Right renal cortex interstitium (tissue), 3 donors: ENCODE measurements at regions not wholly inside any gene's neighbourhood (a gene's known extent, or its start where the extent isn't known, plus 50 kb on each side); places are given as distances from the start of the nearest gene placed in this dataset.
"Not testable (repeated sequence)": the region's sequence is repeated elsewhere in the genome, so short reads cannot be mapped to it uniquely, and the experiment has no call there.

ENCODE experiments used
- DNase-seq, 3 donors: peaks; one replicate each; pipeline ENCODE4 v3.0.0-alpha.2; 2013; ENCODE audit warnings: low read depth in 3 of 3, low spot score in 2 of 3

DNA sequence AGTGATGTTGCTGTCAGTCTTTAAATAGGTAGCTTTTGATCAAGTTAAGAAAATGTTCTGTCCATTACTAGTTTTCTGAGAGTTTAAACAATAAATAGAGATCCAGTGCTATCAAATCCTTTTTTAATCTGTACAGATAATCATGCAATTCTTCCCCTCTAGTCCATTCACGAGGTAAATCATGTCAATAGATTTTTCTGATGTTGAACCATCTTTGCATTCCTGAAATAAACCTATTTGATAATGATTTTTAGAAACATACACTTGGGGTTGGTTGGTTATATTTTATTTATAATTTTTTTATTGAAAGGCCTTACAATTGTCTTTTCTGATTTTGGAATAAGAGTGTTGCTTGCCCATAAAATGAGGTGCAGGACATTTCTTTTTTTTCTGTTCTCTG lies 95.0 kb downstream of the FAM53A start:
- no peak for DNase-seq

DNA sequence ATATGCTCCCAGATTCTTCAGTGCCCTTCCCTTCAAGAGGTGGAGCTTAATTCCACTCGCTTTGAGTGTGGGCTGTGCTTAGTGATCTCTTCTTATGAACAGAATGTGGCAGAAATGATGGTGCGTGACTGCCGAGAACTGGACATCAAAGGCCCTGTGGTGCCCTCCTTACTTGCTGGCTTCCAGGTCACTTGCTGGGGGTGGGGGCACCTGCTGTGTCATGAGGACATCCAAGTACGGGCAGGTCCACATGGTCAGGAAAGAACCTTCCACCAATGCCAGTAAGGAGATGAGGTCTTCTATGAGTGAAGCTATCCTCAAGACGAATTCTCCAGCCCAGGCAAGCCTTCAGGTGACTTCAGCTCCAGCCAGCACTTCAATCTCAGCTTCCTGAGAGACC lies 95.8 kb downstream of the FAM53A start:
- no peak for DNase-seq

DNA sequence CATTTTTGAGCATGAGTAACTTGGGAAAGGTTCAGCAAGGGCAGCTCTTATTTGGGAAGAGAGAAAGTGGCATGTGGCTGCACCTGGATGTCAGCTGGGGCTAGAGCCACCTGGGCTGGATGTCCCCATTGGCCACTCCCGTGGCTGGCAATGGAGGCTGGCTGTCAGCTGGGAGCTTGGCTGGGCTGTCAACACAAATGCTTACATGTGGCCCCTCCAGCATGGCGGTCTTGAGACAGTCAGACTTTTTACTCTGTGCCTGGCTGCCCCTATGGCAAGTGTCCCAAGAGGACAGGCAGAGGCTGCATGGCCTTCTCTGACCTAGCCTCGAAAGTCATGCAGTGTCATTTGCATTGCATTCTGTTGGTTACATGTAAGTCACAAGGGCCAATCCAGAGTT lies 99.6 kb downstream of the FAM53A start:
- DNase-seq = no peak

DNA sequence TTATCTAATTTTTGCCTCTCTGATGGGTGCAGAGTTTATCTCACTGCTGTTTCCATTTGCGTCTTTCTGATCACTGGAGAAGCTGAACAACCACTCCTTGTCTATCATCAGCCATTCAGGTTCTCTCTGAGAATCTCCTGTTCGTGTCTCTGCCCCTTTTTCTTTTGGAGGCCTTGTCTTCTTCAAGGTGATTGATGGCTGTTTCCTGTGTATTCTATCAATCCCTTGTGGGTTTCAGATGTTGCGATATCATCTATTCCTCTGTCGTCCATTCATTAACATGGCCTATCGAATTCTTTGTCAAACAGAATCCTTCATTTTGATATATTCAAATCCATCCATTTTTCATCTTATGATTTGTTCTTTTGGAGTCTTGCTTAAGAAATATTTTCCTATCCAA lies 100.3 kb downstream of the FAM53A start:
- no peak for DNase-seq

DNA sequence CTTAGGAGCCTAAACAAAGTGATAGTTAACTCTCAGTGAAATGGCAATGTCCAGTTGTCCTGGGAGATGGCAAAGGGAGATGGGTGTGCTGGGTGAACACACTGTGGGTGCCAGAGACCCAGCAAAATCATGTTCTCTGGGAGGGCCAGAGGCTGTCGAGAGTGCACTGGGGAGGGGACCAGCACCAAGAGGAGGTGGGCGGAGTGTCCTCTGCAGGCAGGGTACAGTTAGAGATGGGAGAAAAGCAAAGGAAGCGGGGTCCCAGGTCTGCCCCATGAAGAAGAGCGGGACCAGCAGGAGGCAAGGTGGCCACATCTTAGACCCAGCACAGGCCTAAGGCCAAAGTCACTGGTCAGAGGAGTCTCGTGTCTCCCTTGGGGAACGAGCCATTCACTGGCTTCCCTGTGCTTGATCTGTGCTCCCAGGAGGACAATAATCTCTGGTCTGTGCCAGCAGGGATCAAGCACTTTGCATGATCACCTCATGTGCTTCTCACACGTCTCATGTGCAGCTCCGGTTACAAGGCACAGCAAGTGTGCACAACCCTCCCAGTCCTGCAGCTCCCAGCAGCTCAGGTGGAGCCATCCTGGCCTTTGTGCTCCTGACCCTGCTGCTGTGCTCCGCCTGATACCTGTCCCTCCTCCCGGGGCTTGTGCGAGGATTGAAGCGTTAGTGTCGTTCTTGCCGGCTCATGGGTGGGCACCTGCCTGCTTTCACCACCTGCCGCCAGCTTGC lies 100.9 kb downstream of the FAM53A start:
- DNase-seq = no peak

DNA sequence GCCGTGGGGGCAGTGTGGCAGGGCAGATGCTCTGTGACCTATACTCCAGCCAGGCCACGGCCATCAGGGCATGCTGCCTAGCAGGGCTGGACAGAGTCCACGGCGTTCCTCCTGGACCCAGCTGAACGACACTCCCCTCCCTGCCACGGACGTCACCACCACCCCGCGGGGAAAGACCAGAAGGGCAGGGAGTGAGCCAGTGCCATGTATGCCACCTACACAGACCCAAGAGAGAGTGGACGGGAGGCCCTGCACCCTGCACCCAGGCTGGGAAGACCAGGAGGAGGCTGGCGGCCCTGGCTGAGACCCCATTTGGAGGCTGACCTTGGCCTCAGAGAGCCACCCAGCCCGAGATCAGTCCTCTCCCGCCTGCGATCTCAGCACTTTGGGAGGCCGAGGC lies 101.9 kb downstream of the FAM53A start:
- DNase-seq = no peak

DNA sequence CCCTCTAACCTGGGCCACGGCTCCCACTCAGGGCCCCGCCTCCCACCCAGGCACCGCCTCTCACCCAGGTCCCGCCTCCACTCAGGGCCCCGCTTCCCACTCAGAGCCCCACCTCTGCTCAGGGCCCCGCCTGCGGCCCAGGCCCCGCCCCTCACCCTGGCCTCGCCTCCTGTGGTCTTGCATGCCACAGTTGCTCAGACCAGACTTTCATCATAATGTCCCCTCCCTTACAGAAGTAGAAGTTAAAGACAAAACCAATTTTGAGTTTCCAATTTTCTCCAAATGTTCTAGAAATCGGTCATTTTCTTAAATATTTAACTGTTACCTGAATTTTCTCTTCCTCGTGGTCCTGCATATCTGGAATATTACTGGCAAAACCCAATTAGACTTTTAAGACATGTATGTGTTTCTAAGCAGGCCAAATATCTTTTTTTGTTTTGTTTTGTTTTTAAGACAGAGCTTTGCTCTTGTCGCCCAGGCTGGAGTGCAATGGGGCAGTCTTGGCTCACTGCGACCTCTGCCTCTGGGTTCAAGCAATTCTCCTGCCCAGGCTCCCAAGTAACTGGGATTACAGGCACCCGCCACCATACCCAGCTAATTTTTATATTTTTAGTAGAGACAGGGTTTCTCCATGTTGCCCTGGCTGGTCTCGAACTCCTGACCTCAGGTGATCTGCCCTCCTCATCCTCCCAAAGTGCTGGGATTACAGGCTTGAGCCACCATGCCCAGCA lies 102.8 kb downstream of the FAM53A start:
- DNase-seq = not testable (repeated sequence)

DNA sequence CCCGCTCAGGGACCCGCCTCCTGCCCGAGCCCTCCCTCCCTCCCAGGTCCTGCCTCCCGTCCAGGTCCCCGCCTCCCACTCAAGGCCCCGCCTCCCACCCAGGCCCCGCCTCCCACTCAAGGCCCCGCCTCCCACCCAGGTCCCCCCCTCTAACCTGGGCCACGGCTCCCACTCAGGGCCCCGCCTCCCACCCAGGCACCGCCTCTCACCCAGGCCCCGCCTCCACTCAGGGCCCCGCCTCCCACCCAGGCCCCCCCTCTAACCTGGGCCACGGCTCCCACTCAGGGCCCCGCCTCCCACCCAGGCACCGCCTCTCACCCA lies 103.5 kb downstream of the FAM53A start:
- DNase-seq = not testable (repeated sequence)

DNA sequence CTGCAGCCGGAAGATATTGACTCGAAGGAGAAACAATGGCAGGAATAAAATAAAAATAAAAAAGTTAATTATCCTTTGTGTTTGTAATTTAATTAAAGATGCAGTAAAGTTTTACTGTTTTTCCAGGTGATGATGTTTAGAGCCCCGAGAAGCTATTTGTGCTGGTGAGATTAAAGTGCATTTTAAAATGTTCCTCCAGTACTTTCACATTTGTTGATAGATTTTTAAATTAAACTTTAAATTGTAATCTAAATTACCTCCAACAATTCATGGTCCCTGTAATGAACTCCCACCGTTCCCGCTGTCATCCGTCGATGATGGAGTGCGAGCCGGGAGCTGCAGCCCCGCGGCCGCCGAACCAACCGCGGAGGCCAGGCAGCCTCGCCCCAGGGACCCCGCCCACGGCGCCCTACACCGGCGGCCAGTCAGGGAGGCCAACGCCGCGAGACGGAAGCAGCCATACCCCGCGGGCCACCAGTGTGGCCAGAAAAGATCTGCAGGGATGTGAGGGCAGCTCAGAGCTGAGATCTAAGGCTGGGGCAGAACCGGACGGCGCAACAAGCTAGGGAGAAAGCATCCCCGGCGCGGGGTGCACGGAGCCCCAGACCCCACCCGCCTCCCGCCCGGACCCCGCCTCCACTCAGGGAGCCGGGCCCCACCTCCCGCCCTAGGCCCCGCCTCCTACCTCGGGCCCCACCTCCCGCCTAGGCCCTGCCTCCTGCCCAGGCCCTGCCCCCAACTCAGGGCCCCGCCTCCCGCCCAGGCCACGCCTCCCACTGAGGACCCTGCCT lies 104.0 kb downstream of the FAM53A start:
- no peak for DNase-seq

DNA sequence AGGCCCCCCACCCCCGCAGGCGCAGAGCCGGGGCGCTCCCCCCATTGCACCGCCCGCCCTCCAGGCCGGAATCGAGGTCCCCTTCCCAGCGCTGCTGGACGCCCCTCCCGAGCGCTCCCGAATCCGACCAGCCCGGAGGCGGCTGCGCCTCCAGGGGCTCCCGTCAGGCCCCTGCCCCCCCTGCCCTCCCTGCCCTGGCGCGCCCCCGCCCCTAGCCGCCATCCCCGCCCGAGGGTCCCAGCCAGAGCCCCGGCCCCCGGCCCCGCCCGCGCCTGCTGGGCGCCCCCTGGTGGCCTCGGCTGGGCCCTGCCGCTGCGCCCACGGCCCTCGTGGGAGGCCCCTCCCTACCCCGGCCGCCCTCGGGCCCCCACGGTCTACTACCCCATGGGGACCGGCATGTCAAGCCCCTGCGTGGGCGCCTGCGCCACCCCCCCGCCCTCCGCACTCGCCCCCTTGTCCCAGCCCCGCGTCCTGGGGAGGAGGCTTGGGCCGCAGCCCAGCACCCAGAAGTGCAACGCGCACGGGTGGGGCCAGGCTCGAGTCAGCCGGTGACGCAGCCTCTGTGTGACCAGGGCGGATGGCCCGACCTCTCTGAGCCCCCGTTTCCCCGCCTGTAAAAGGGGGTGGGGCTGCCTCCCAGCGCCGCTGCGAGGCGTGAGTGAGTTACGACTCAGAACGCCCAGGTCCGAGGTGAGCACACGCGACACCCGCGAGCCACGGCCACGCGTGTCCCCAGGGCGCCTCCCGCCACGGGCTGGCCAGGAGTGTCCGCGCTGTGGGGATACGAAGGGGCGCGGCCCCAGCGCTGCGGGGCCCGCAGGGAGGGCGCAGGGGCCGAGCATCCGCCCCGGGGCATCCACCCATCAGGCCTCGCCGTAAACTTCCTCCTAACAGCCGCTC lies 104.9 kb downstream of the FAM53A start:
- DNase-seq = no peak

DNA sequence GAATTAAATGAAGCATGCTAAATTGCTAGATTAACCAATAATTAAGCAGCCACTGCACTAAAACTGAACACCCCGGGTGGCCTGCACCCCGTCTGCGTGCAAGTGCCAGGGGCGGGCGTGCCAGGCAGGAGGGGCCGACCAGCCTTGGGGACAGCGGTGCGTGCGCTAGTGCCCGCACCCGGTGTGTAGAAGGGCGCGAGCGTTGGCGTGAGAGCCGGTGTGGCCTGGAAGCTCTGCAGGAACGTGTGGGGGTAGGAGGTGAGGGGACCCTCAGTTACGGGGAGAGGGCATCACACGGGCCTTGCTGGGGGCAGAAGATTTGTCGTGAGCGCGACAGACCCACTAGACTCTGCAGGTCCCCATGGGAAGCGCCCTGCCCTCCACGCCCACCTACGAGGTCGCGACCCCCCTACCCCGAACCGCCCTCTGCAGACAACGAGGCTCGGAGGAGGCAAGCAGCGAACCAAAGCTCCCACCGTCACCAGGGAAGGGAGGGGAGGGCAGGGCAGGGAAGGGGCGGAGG lies 105.8 kb downstream of the FAM53A start:
- DNase-seq = no peak

DNA sequence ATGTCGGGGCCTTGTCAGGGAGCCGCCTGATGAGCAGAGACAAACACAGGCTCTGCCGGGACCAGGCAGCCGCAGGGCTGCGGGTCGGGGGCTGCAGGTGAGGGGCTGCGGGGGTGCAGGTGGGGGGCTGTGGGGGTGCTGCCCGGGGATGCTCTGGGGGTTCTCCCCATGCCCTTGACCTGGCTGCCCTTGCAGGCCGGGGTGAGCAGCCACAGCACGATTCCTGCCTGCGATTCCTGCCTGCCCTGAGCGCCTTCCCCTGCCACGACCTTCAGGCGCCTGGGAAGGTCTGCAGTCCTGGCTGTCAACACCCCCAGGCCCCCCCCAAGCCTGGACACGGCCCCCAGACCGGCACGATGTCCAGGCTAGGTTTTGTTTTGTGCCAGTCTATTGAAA lies 106.3 kb downstream of the FAM53A start:
- DNase-seq = no peak

DNA sequence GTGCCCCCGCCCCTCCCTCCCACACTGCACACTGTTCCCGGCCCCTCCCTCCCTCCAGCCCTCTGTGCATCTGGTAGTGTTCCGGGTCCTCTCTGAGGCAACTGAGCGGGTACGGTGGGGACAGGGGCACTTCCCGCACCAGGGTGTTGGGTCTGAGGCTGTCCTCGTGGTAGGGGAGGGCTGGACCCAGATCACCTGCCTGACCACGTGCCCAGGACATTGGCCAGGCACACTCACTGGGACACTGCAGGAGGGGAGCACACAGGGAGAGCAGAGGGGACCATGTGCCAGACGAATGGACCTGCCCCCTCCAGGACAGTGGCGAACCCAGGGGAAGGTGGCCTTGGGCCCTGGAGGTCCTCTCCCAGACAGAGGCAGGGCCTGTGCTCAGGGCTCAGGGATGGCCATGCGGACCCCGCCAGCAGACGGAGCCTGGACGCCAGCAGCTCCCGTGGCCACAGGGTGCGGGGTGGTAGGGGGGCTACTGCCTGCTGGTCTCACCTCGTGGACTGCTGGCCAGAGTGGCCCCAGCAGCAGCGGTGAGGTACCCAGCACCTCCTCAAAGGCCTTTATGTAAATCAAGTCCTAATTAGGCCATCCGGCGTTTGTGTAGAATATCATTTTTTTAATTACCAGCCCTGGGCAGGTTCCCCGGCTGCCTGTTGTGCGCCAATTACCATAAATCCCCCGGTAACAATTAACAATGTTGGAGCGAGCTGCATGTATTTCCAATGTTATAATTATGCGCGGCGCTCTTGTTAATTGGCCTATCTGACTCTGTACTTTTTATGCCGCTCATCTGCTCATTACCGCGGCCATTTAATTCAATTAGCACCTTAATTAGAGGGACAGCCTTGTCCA lies 106.9 kb downstream of the FAM53A start:
- no peak for DNase-seq

DNA sequence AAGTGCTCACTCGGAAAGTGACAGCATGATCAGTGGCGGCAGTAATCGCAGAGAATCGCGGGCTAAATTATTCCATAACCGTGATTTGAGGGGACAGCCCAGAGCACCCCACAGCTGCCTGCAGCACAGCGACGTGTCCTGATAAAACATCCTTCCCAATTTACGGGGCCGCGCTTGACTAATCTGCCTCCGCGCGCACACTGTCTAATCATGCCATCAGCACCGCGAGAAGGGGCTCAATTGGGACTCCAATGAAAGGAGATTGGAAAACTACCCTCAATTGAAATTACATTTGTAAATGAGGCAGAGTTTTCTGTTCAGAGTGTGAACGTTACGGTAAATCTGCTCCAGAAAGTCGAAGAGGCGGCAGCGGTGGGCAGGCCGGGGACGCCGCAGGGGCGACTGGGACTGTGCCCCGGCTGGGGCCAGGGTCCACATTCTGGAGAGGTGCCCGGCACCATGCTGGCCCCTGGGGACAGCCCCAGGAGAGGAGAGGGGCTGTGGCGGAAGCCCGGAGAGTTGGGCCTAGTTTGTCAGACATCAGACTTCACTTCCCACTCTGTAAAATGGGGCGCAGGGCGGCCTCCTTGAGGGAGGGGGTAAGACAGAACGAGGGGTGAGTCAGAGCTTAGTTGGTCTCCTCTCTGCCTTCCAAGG lies 107.7 kb downstream of the FAM53A start:
- DNase-seq = no peak

DNA sequence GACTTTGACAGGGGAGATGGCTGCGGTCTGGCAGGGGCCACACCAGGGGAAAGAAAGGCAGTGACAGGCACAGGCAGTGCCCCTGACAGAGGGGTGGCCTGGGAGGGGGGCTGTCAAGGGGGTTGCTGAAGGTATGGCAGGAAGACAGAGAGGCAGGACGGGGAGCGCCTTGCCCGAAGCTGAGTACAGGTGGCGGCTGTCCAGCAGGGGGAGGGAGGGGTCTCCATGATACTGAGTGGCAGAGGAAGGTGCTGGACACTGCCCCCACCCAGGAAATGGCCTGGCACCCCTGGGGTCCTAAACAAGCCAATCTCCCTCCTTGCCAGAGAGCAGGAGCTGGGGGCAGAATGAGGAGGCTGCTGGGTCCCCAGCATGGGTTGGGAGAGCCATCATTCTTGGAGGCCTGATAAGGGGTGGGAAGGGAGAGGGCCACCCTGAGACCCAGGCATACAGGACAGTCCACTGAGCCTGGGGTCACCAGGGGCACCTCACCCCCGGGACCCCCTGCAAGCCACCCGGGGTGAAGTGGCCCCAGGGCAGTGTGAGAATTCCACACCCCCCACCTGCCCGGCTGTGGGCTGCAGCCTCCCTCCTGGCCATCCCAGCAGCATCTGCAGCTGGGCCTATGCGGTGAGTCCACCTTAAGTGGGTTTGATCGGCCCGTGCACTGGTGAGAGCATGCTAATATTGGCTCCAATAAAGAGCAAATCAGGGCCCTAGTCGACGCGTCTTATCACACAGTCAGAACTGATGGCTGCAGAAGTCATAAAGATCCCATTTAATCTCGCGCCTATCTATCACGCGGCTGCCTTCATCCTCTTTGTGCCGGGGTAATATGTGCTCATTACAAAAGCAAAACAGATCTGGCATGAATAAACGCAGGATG lies 108.5 kb downstream of the FAM53A start:
- no peak for DNase-seq

DNA sequence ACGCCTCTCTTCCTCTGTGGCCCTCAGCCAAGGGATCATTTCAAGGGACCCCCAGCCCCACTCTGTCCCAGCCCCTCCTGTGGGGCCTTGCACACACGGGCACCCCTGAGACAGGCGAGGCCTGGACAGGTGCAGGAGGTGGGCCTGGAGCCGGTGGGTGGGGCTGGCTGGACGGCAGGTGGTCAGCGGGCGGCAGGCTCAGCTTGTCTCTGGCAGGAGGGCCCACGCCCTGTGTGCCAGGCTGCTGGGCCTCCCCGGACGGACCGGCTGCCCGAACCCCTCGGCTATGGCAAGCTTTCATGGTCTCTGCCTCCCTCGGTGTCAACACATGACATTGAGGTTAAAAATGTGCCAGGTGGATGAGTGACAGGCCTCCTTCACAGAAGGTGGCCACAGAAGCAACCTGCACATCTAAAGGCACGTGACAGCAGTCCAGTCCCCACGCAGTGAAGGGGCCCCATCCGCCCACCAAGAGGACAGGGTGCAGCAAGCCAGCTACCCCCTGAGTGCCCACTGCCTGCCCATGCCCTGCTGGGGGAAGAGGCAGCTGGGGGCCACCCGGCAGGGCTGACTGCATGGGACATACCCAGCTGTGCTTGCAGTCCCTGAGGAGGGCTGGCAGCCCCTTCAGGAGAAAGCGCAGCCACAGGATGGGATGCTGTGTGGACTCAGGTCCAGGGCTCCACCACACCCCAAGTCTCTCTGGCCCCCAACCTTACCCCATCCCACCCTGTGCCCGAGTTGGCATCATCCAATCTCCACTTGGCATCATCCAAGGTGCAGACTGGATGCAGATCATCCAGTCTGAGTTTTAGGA lies 109.3 kb downstream of the FAM53A start:
- DNase-seq = no peak

DNA sequence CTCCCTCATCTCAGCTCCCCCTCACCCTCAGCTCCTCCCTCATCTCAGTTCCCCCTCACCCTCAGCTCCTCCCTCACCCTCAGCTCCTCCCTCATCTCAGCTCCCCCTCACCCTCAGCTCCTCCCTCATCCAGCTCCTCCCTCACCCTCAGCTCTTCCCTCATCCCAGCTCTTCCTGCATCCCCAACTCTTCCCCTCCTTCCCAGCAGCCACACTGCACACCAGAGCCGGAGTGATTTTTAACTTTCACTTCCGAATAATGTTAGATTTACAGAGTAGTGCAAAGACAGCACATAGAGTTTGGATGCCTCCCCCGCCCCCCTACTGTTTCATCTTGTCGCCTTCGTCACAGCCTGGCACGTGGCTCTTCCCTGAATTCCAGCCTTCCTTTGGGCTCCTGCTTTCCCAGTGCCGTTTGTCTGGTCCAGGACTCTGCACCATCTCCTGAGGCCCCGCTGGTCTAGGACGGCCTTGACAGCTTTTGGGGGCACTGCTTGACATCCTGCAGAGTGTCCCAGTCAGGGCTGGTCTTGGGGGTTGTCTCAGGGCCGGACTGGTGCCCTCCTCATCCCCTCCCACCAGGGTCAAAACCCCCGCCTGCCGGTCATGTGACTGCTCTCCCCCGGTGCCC lies 110.2 kb downstream of the FAM53A start:
- no peak for DNase-seq
